NCI-H2196 (cell line): ENCODE measurements at regions not wholly inside any gene's neighbourhood (a gene's known extent, or its start where the extent isn't known, plus 50 kb on each side); places are given as distances from the start of the nearest gene placed in this dataset.
"Not testable (repeated sequence)": the region's sequence is repeated elsewhere in the genome, so short reads cannot be mapped to it uniquely, and the experiment has no call there.

Experiments
- DNase-seq: peaks from one replicate; lab custom pipeline; 2025; ENCODE audit not compliant: unreplicated experiment; lab: John Stamatoyannopoulos, UW

- no peak for DNase-seq
Observed at GRCh38 chr5:15384581-15384980, 115.4 kb upstream of the FBXL7 start.

GRCh38 chr5:15384176-15384575, 115.8 kb upstream of the FBXL7 start:
- no peak for DNase-seq

GRCh38 chr5:15383469-15383868, 116.5 kb upstream of the FBXL7 start:
- DNase-seq, result no peak

- DNase-seq, result no peak
Observed at GRCh38 chr5:15383021-15383420, 117.0 kb upstream of the FBXL7 start.

- no peak for DNase-seq
Observed at GRCh38 chr5:15377573-15378340, 122.2 kb upstream of the FBXL7 start.

- DNase-seq, result no peak
Observed at GRCh38 chr5:15376803-15377202, 123.2 kb upstream of the FBXL7 start.

- DNase-seq, result no peak
Observed at GRCh38 chr5:15376088-15376487, 123.9 kb upstream of the FBXL7 start.

- no peak for DNase-seq
Observed at GRCh38 chr5:15375559-15375958, 124.4 kb upstream of the FBXL7 start.

GRCh38 chr5:15374886-15375285, 125.1 kb upstream of the FBXL7 start:
- DNase-seq, result no peak

GRCh38 chr5:15373151-15373550, 126.8 kb upstream of the FBXL7 start:
- DNase-seq, result no peak

- DNase-seq, result no peak
Observed at GRCh38 chr5:15371184-15371583, 128.8 kb upstream of the FBXL7 start.

GRCh38 chr5:15368835-15369234, 131.1 kb upstream of the FBXL7 start:
- no peak for DNase-seq

GRCh38 chr5:15367489-15367888, 132.5 kb upstream of the FBXL7 start:
- no peak for DNase-seq

- DNase-seq, result no peak
Observed at GRCh38 chr5:15366676-15367391, 133.1 kb upstream of the FBXL7 start.

- no peak for DNase-seq
Observed at GRCh38 chr5:15365070-15365469, 134.9 kb upstream of the FBXL7 start.

GRCh38 chr5:15363601-15364000, 136.4 kb upstream of the FBXL7 start:
- DNase-seq, result no peak

GRCh38 chr5:15357092-15357453, 142.9 kb upstream of the FBXL7 start:
- DNase-seq, result not testable (repeated sequence)

GRCh38 chr5:15356308-15357091, 143.5 kb upstream of the FBXL7 start:
- not testable (repeated sequence) for DNase-seq

GRCh38 chr5:15354021-15354420, 146.0 kb upstream of the FBXL7 start:
- DNase-seq, result no peak

- DNase-seq, result no peak
Observed at GRCh38 chr5:15353086-15353645, 146.8 kb upstream of the FBXL7 start.

- no peak for DNase-seq
Observed at GRCh38 chr5:15350614-15351013, 149.4 kb upstream of the FBXL7 start.

GRCh38 chr5:15346738-15347137, 153.2 kb upstream of the FBXL7 start:
- DNase-seq, result no peak
